Hematopoietic multipotent progenitor cell treated with erythropoietin and hydrocortisone succinate and interleukin-3 and kit ligand, for 15 days (in vitro differentiated cells): ENCODE measurements at regions not wholly inside any gene's neighbourhood (a gene's known extent, or its start where the extent isn't known, plus 50 kb on each side); places are given as distances from the start of the nearest gene placed in this dataset.

Source experiments
- DNase-seq: peaks from one replicate; pipeline ENCODE4 v3.0.0-alpha.2; 2015; ENCODE audit warnings: low spot score

GRCh38 chr1:58911841-58912499, 128.1 kb upstream of the JUN start:
- DNase-seq: no peak

- no peak for DNase-seq
Observed at GRCh38 chr1:58914925-58915324, 131.1 kb upstream of the JUN start.

GRCh38 chr1:58917436-58917835, 133.6 kb upstream of the JUN start:
- DNase-seq: no peak

- DNase-seq: no peak
Observed at GRCh38 chr1:58919226-58919958, 135.5 kb upstream of the JUN start.

GRCh38 chr1:58919959-58920321, 136.1 kb upstream of the JUN start:
- no peak for DNase-seq

GRCh38 chr1:58921342-58921741, 137.5 kb upstream of the JUN start:
- DNase-seq: no peak

- DNase-seq: no peak
Observed at GRCh38 chr1:58921751-58922150, 137.9 kb upstream of the JUN start.

GRCh38 chr1:58922302-58923089, 138.6 kb upstream of the JUN start:
- no peak for DNase-seq

- no peak for DNase-seq
Observed at GRCh38 chr1:58923090-58923470, 139.2 kb upstream of the JUN start.

GRCh38 chr1:58924016-58924565, 140.2 kb upstream of the JUN start:
- no peak for DNase-seq

- DNase-seq: no peak
Observed at GRCh38 chr1:58924821-58925220, 141.0 kb upstream of the JUN start.

GRCh38 chr1:58925247-58925646, 141.4 kb upstream of the JUN start:
- no peak for DNase-seq

GRCh38 chr1:58926152-58926551, 142.3 kb upstream of the JUN start:
- no peak for DNase-seq

- DNase-seq: no peak
Observed at GRCh38 chr1:58927041-58927721, 143.3 kb upstream of the JUN start.

GRCh38 chr1:58927722-58928085, 143.9 kb upstream of the JUN start:
- DNase-seq: no peak

- DNase-seq: no peak
Observed at GRCh38 chr1:58928514-58928913, 144.7 kb upstream of the JUN start.

GRCh38 chr1:58929671-58930325, 146.0 kb upstream of the JUN start:
- no peak for DNase-seq

- DNase-seq: no peak
Observed at GRCh38 chr1:58931024-58931423, 147.2 kb upstream of the JUN start.

GRCh38 chr1:58931756-58932155, 147.9 kb upstream of the JUN start:
- no peak for DNase-seq

GRCh38 chr1:58932859-58933598, 149.2 kb upstream of the JUN start:
- DNase-seq: no peak

GRCh38 chr1:58933599-58933926, 149.7 kb upstream of the JUN start:
- no peak for DNase-seq
